ENCODE measurements at regions not wholly inside any gene's neighbourhood (a gene's known extent, or its start where the extent isn't known, plus 50 kb on each side); places are given as distances from the start of the nearest gene placed in this dataset.

DNA sequence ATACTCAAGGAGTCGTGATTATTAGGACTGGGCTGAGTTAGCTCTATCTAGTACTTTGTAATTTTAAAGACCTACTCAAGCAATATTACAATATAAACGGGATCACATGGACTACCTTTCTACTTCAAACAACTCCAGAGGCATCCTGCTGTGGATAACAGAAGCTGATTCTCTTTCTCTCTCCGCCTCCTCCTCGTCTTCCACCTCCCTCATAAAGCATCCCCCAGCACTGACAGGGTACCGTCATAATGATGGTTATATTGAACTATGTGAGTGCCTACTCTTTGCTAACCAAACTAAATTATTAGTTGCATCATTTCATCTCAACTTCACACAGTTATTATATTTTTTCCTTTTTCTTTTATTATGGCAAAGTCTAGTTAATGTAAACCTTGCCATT is 165.4 kb upstream of the FOXF1 start:
- H3K4me3 ChIP-seq = no peak overlapping the region
- no peaks in the 10 kb centered on the region for H3K79me2 ChIP-seq (ENCODE audit: control insufficient read depth, insufficient read depth, low read length)
- RAD21 ChIA-PET (ENCODE audit: unreplicated experiment) = no interaction called here
- intact Hi-C loops (cut with micrococcal nuclease; ENCODE audit: unreplicated experiment) = no loop called here
- SMC1A ChIA-PET (ENCODE audit: uncharacterized antibody, unreplicated experiment) = no interaction called here
- no peak overlapping the region for H3K9ac ChIP-seq (ENCODE audit: control insufficient read depth, insufficient read depth, low read length)
- in situ Hi-C loops (cut with MboI) = loop anchor here (5.0 to 25.0 kb wide), 2 partner anchors 177 to 533 kb away; no protein-coding TSS in a partner anchor
- H3K36me3 ChIP-seq (ENCODE audit: control insufficient read depth in 2 of 2, insufficient read depth in 2 of 2, low read length in 1 of 2) = no peaks in the 10 kb centered on the region
- H3K4me1 ChIP-seq (ENCODE audit: control insufficient read depth, insufficient read depth, low read length) = no peaks in the 10 kb centered on the region
- no peaks in the 10 kb centered on the region for H3K9me3 ChIP-seq (replicated peaks; ENCODE audit: control insufficient read depth, insufficient read depth, low read length)
- FAIRE-seq = no peak
- H3K27me3 ChIP-seq (replicated peaks in 1 of 2; ENCODE audit: control insufficient read depth in 2 of 2, insufficient read depth in 2 of 2, low read length in 1 of 2) = peaks cover 4 to 7% of the 10 kb centered on the region in 2 experiments
- ATAC-seq = no peak
- TF ChIP-seq TBL1XR1 (IDR thresholded peaks at IDR 0.05; ENCODE audit: low read depth, low read length) (no peak), MXI1 (IDR thresholded peaks at IDR 0.05; ENCODE audit: low read depth, low read length) (no peak), KLF5 (IDR thresholded peaks at IDR 0.05; ENCODE audit: partially characterized antibody) (no peak), POLR2AphosphoS2 (IDR thresholded peaks at IDR 0.05; ENCODE audit: low read depth, low read length) (no peak), TAF1 (IDR thresholded peaks at IDR 0.05; ENCODE audit: borderline replicate concordance, low read depth, low read length) (no peak)
- TF ChIP-seq, protein P1, sequence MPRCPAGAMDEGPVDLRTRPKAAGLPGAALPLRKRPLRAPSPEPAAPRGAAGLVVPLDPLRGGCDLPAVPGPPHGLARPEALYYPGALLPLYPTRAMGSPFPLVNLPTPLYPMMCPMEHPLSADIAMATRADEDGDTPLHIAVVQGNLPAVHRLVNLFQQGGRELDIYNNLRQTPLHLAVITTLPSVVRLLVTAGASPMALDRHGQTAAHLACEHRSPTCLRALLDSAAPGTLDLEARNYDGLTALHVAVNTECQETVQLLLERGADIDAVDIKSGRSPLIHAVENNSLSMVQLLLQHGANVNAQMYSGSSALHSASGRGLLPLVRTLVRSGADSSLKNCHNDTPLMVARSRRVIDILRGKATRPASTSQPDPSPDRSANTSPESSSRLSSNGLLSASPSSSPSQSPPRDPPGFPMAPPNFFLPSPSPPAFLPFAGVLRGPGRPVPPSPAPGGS (IDR thresholded peaks at IDR 0.05; ENCODE audit: borderline replicate concordance, insufficient read depth, low read depth, low read length, poor library complexity, severe bottlenecking) = no peak
- 4% methylated on average over 5 of the region's 5 CpGs for WGBS (ENCODE audit: insufficient coverage, insufficient replicate concordance, low lambda C conversion rate, missing lambda C conversion rate)
- no peak for DNase-seq (ENCODE audit: low read depth, low spot score)
- H4K20me1 ChIP-seq (ENCODE audit: control insufficient read depth, insufficient read depth) = no peaks in the 10 kb centered on the region; the same call in 1 of the 2 replicates
- no peak overlapping the region for H2AFZ ChIP-seq (ENCODE audit: control insufficient read depth, low read depth, low read length)
- POLR2A ChIA-PET = no interaction called here
- no peak overlapping the region for H3K4me2 ChIP-seq (ENCODE audit: control insufficient read depth, insufficient read depth)
- H3K27ac ChIP-seq (ENCODE audit: control insufficient read depth, insufficient read depth) = no peak overlapping the region
- CTCF ChIA-PET = no interaction called here
- no TSS peak for BruUV-seq (replicated peaks)

DNA sequence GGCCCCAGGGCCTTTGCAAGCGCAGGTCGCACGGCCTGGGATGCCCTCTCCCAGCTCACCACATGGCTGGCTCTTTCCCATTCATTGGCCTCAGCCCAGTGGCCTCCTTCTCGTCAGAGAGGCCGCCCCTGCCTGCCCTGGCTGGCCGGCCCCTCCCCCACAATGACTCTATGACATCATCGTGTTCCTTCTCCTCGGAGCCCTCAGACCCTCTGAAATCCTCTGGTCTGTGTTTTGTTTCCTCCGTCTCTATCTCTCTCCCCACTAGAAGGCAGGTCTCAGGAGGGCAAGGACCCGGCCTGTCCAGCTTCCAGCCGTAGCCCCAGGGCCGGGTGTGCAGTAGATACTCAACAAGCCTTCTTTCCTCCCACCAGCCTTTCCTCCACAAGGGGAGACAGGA is 164.8 kb upstream of the FOXF1 start:
- ATAC-seq (no peak), DNase-seq (ENCODE audit: low read depth, low spot score) (no peak), FAIRE-seq (no peak)
- Histone ChIP-seq H3K27me3 (replicated peaks in 1 of 2; ENCODE audit: control insufficient read depth in 2 of 2, insufficient read depth in 2 of 2, low read length in 1 of 2) (peaks cover 6 to 7% of the 10 kb centered on the region in 2 experiments), H3K79me2 (ENCODE audit: control insufficient read depth, insufficient read depth, low read length) (no peaks in the 10 kb centered on the region), H3K4me2 (ENCODE audit: control insufficient read depth, insufficient read depth) (no peak overlapping the region), H3K4me1 (ENCODE audit: control insufficient read depth, insufficient read depth, low read length) (no peaks in the 10 kb centered on the region), H3K4me3 (no peak overlapping the region), H3K27ac (ENCODE audit: control insufficient read depth, insufficient read depth) (no peak overlapping the region), H3K36me3 (ENCODE audit: control insufficient read depth in 2 of 2, insufficient read depth in 2 of 2, low read length in 1 of 2) (no peaks in the 10 kb centered on the region), H3K9me3 (replicated peaks; ENCODE audit: control insufficient read depth, insufficient read depth, low read length) (no peaks in the 10 kb centered on the region), H3K9ac (ENCODE audit: control insufficient read depth, insufficient read depth, low read length) (no peak overlapping the region), H4K20me1 (ENCODE audit: control insufficient read depth, insufficient read depth) (no peaks in the 10 kb centered on the region; the same call in 1 of the 2 replicates), H2AFZ (ENCODE audit: control insufficient read depth, low read depth, low read length) (no peak overlapping the region)
- RAD21 ChIA-PET (ENCODE audit: unreplicated experiment) = no interaction called here
- 18% methylated on average over 9 of the region's 12 CpGs for WGBS (ENCODE audit: insufficient coverage, insufficient replicate concordance, low lambda C conversion rate, missing lambda C conversion rate)
- in situ Hi-C loops (cut with MboI) (loop anchor here (25.0 kb wide), 1 partner anchor 533 kb away; no protein-coding TSS in a partner anchor), intact Hi-C loops (cut with micrococcal nuclease; ENCODE audit: unreplicated experiment) (no loop called here)
- CTCF ChIA-PET = no interaction called here
- TF ChIP-seq SREBF1 (IDR thresholded peaks at IDR 0.05; ENCODE audit: low read length) = no peak
- no TSS peak for BruUV-seq (replicated peaks)
- POLR2A ChIA-PET = no interaction called here
- SMC1A ChIA-PET (ENCODE audit: uncharacterized antibody, unreplicated experiment) = no interaction called here

Data from GM12878 (cell line).